C4-2B (cell line): ENCODE measurements at regions not wholly inside any gene's neighbourhood (a gene's known extent, or its start where the extent isn't known, plus 50 kb on each side); places are given as distances from the start of the nearest gene placed in this dataset.
"Not testable (repeated sequence)": the region's sequence is repeated elsewhere in the genome, so short reads cannot be mapped to it uniquely, and the experiment has no call there.

Source experiments
- ZFX ChIP-seq: fragments of 450-650 bp; IDR thresholded peaks from 2 replicates; pipeline ENCODE4 v1.6.1; 2017
- TF ChIP-seq, protein P1 (sequence below): fragments of 450-650 bp; conservative IDR thresholded peaks from 2 replicates; pipeline ENCODE4 v1.5.1; 2017; ENCODE audit warnings: mild to moderate bottlenecking

DNA sequence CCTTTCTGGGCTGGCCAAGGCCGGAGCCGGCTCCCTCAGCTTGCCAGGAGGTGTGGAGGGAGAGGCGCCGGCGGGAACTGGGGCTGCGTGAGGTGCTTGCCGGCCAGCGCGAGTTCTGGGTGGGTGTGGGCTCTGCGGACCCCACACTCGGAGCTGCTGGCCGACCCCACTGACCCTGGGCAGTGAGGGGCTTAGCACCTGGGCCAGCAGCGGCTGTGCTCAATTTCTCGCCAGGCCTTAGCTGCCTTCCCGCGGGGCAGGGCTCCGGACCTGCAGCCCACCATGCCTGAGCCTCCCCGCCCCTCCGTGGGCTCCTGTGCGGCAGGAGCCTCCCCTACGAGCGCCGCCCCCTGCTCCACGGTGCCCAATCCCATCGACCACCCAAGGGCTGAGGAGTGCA is 103.4 kb upstream of the JCAD start:
- TF ChIP-seq, protein P1, sequence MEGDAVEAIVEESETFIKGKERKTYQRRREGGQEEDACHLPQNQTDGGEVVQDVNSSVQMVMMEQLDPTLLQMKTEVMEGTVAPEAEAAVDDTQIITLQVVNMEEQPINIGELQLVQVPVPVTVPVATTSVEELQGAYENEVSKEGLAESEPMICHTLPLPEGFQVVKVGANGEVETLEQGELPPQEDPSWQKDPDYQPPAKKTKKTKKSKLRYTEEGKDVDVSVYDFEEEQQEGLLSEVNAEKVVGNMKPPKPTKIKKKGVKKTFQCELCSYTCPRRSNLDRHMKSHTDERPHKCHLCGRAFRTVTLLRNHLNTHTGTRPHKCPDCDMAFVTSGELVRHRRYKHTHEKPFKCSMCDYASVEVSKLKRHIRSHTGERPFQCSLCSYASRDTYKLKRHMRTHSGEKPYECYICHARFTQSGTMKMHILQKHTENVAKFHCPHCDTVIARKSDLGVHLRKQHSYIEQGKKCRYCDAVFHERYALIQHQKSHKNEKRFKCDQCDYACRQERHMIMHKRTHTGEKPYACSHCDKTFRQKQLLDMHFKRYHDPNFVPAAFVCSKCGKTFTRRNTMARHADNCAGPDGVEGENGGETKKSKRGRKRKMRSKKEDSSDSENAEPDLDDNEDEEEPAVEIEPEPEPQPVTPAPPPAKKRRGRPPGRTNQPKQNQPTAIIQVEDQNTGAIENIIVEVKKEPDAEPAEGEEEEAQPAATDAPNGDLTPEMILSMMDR: not testable (repeated sequence)
- TF ChIP-seq ZFX: not testable (repeated sequence)
